GM23338 (cell line): ENCODE measurements at regions not wholly inside any gene's neighbourhood (a gene's known extent, or its start where the extent isn't known, plus 50 kb on each side); places are given as distances from the start of the nearest gene placed in this dataset.

ENCODE experiments used
- ATAC-seq: fragments of 200-7000 bp; cut with Tn5 transposase; 3 replicates; pipeline ENCODE4 v1.9.1; 2020
- DNase-seq: peaks from one replicate; pipeline ENCODE4 v3.0.0-alpha.2; 2015; ENCODE audit warnings: low spot score
- H2AFZ ChIP-seq: fragments of 200-600 bp; sonication (generic); 2 replicates; pipeline ENCODE4 v1.8.0; 2016; ENCODE audit warnings: antibody characterized with exemption, mild to moderate bottlenecking, moderate library complexity
- H3F3A ChIP-seq: fragments of 200-600 bp; sonication (generic); replicated peaks from 2 replicates; pipeline ENCODE4 v1.8.0; 2017; ENCODE audit warnings: antibody characterized with exemption, mixed run types, low read depth
- H3K27ac ChIP-seq: fragments of 200-600 bp; sonication (generic); 2 replicates; pipeline ENCODE4 v1.6.1; 2016; ENCODE audit warnings: low read depth
- H3K27me3 ChIP-seq: fragments of 200-600 bp; sonication (generic); 2 replicates; pipeline ENCODE4 v1.8.0; 2016; ENCODE audit warnings: mild to moderate bottlenecking, mixed run types, moderate library complexity; ENCODE audit not compliant: insufficient read depth
- H3K36me3 ChIP-seq: fragments of 200-600 bp; sonication (generic); 2 replicates; pipeline ENCODE4 v1.8.0; 2016; ENCODE audit warnings: mild to moderate bottlenecking; ENCODE audit not compliant: insufficient read depth
- H3K4me1 ChIP-seq: fragments of 200-600 bp; sonication (generic); 2 replicates; pipeline ENCODE4 v1.8.0; 2016; ENCODE audit warnings: mild to moderate bottlenecking, moderate library complexity; ENCODE audit not compliant: insufficient read depth
- H3K4me2 ChIP-seq: fragments of 200-600 bp; sonication (generic); 2 replicates; pipeline ENCODE4 v1.7.1; 2017; ENCODE audit warnings: mixed run types
- H3K4me3 ChIP-seq: fragments of 200-600 bp; sonication (generic); 2 replicates; pipeline ENCODE4 v1.6.1; 2016; ENCODE audit warnings: mixed run types
- H3K79me2 ChIP-seq: fragments of 200-600 bp; sonication (generic); replicated peaks from 2 replicates; pipeline ENCODE4 v1.8.0; 2017; ENCODE audit warnings: mild to moderate bottlenecking; ENCODE audit not compliant: insufficient read depth
- H3K9me2 ChIP-seq: fragments of 200-600 bp; sonication (generic); 2 replicates; pipeline ENCODE4 v1.8.0; 2017; ENCODE audit not compliant: insufficient read depth
- H4K20me1 ChIP-seq: fragments of 200-600 bp; sonication (generic); replicated peaks from 2 replicates; pipeline ENCODE4 v1.8.0; 2017; ENCODE audit warnings: mild to moderate bottlenecking; ENCODE audit not compliant: insufficient read depth
- H3K27ac Mint-ChIP-seq: 2 replicates; pipeline ENCODE4 v1.8.0; 2020; ENCODE audit warnings: inconsistent platforms, mild to moderate bottlenecking, moderate library complexity, mixed read lengths
- H3K27me3 Mint-ChIP-seq: 3 replicates; pipeline ENCODE4 v1.8.0; 2022; ENCODE audit warnings: low read depth, mild to moderate bottlenecking, moderate library complexity, mixed read lengths, inconsistent platforms; ENCODE audit not compliant: insufficient read depth, poor library complexity
- H3K36me3 Mint-ChIP-seq: 3 replicates; pipeline ENCODE4 v1.8.0; 2021; ENCODE audit warnings: low read depth, mild to moderate bottlenecking, inconsistent platforms, moderate library complexity, mixed read lengths
- H3K4me1 Mint-ChIP-seq: 3 replicates; pipeline ENCODE4 v1.8.0; 2020; ENCODE audit warnings: mild to moderate bottlenecking, inconsistent platforms, mixed read lengths
- H3K4me3 Mint-ChIP-seq: 3 replicates; pipeline ENCODE4 v1.8.0; 2021; ENCODE audit warnings: moderate library complexity, mild to moderate bottlenecking, inconsistent platforms, mixed read lengths
- H3K9me3 Mint-ChIP-seq: 3 replicates; pipeline ENCODE4 v1.8.0; 2020; ENCODE audit warnings: moderate library complexity, mild to moderate bottlenecking, inconsistent platforms, mixed read lengths
- CREB1 ChIP-seq: fragments of 250-450 bp; sonication (Bioruptor Pico); IDR thresholded peaks from 2 replicates; pipeline ENCODE4 v1.5.0; 2020; ENCODE audit warnings: low read depth, mild to moderate bottlenecking, moderate library complexity
- EZH2 ChIP-seq: fragments of 200-600 bp; sonication (generic); IDR thresholded peaks from one replicate; pipeline ENCODE4 v1.8.0; 2017; ENCODE audit warnings: antibody characterized with exemption, mild to moderate bottlenecking, low read depth; ENCODE audit not compliant: unreplicated experiment
- NANOG ChIP-seq: IDR thresholded peaks from 2 replicates; pipeline ENCODE4 v1.6.1; 2016; ENCODE audit warnings: antibody characterized with exemption, borderline replicate concordance
- POLR2AphosphoS5 ChIP-seq: IDR thresholded peaks from 2 replicates; pipeline ENCODE4 v1.6.1; 2016; ENCODE audit warnings: antibody characterized with exemption, low read depth
- STAT1 ChIP-seq: IDR thresholded peaks from one replicate; pipeline ENCODE4 v1.6.1; 2016; ENCODE audit warnings: antibody characterized with exemption; ENCODE audit not compliant: unreplicated experiment
- ZNF114 ChIP-seq: fragments of 250-450 bp; sonication (Bioruptor Pico); IDR thresholded peaks from 2 replicates; pipeline ENCODE4 v1.5.0; 2020; ENCODE audit warnings: mild to moderate bottlenecking, moderate library complexity
- TF ChIP-seq, protein P1 (sequence below): fragments of 250-450 bp; sonication (Bioruptor Pico); IDR thresholded peaks from 2 replicates; pipeline ENCODE4 v1.5.0; 2020; ENCODE audit warnings: mild to moderate bottlenecking, moderate library complexity
- TF ChIP-seq, protein P2 (sequence below): IDR thresholded peaks from one replicate; pipeline ENCODE4 v1.6.1; 2018; ENCODE audit warnings: antibody characterized with exemption; ENCODE audit not compliant: unreplicated experiment

DNA sequence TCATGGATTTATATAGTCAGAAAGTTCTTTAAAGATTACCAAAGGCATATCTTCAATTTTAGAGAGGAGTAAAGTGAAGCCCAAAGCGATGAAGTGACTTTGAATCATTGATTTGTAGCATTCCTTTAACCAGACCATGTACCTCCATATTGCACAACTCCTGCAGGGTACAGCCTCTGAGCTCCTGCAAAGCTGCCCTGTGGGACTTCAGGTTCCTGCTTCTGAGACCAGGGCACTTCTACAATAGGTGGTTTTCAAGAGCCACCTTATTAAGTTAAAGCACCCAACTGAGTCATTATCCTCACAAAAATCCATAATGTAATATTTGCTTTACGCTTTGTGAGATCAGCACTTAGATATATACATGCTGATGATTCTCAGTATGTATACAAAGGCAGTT is 270.7 kb upstream of the RGS17 start:
- ATAC-seq (no peak), DNase-seq (no peak)
- Histone ChIP-seq H3K27ac (no peak overlapping the region), H3K4me1 (peaks cover 12% of the 10 kb centered on the region), H3F3A (no peaks in the 10 kb centered on the region), H2AFZ (no peak overlapping the region), H3K4me2 (no peak overlapping the region), H3K79me2 (no peaks in the 10 kb centered on the region), H3K9me2 (no peaks in the 10 kb centered on the region; the same call in 1 of the 2 replicates), H4K20me1 (no peaks in the 10 kb centered on the region), H3K4me3 (no peak overlapping the region), H3K36me3 (no peaks in the 10 kb centered on the region), H3K27me3 (no peaks in the 10 kb centered on the region)
- no peak for TF ChIP-seq STAT1
- no peak for TF ChIP-seq EZH2
- H3K4me3 Mint-ChIP-seq = no peak overlapping the region
- peaks cover 2% of the 10 kb centered on the region for H3K27me3 Mint-ChIP-seq
- peaks cover 9% of the 10 kb centered on the region; the same call in 2 of the 3 replicates for H3K9me3 Mint-ChIP-seq
- peaks cover 2% of the 10 kb centered on the region; the same call in 1 of the 3 replicates for H3K36me3 Mint-ChIP-seq
- no peak overlapping the region for H3K27ac Mint-ChIP-seq
- H3K4me1 Mint-ChIP-seq = peaks cover 12% of the 10 kb centered on the region

DNA sequence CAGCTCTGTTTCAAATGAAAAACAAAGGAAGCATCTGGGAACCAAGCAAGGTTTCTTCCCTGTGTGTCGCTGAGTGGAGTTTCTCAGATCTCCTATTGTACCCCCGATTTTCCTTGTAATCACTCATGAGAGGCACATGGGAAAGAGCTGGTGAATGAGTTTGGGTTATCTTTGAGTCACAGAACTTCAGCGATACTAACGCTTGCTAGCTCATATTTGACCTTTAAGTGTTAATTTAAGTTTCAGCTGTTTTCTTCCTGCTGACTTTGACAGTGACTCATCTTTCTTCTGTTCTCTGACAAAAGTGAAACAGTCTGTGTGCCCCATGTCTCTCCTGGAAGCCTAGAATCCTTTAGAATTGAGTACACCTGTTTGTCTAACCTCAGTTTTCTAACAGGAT is 261.1 kb upstream of the RGS17 start:
- H3K27ac ChIP-seq = no peak overlapping the region
- no peaks in the 10 kb centered on the region for H3K27me3 ChIP-seq
- Mint-ChIP-seq H3K4me1 (no peaks in the 10 kb centered on the region), H3K27ac (no peak overlapping the region), H3K9me3 (peaks cover 9% of the 10 kb centered on the region; the same call in 2 of the 3 replicates), H3K4me3 (no peak overlapping the region), H3K27me3 (no peaks in the 10 kb centered on the region), H3K36me3 (peaks cover 2% of the 10 kb centered on the region; the same call in 1 of the 3 replicates)
- no peaks in the 10 kb centered on the region for H3K9me2 ChIP-seq
- no peaks in the 10 kb centered on the region for H3K4me1 ChIP-seq
- no peak for DNase-seq
- H3K4me2 ChIP-seq = no peak overlapping the region
- no peaks in the 10 kb centered on the region for H3F3A ChIP-seq
- no peaks in the 10 kb centered on the region for H3K36me3 ChIP-seq
- ATAC-seq = no peak
- H3K79me2 ChIP-seq = no peaks in the 10 kb centered on the region
- H2AFZ ChIP-seq = peak overlapping the region; percentile 12; the same call in 1 of the 2 replicates
- no peaks in the 10 kb centered on the region for H4K20me1 ChIP-seq
- H3K4me3 ChIP-seq = no peak overlapping the region
- TF ChIP-seq ZNF114 (CRISPR knock-in tag) = no peak
- no peak for TF ChIP-seq CREB1
- TF ChIP-seq EZH2 = no peak
- no peak for TF ChIP-seq STAT1

DNA sequence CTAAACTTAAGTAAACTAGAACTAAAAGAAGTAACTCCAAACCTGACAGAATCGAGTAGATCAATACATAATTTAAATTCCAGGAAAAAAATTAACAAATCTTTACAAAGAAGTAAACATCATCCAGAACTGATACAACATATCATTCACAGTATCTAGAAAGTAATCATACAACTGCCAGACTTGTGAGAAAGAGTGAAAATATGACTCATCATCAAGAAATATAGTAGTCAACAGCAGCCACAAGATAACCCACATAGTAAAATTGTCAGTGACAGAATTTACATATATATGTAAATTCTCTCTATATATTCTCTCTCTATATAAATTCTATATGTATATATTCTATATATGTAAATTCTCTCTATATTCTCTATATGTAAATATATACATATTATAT is 242.8 kb upstream of the RGS17 start:
- no peaks in the 10 kb centered on the region for H3F3A ChIP-seq
- no peaks in the 10 kb centered on the region for H3K36me3 ChIP-seq
- H3K9me3 Mint-ChIP-seq = no peaks in the 10 kb centered on the region
- no peak overlapping the region for H3K27ac ChIP-seq
- no peak overlapping the region for H2AFZ ChIP-seq
- H4K20me1 ChIP-seq = no peaks in the 10 kb centered on the region
- H3K27me3 ChIP-seq = no peaks in the 10 kb centered on the region
- H3K4me1 ChIP-seq = no peaks in the 10 kb centered on the region
- H3K79me2 ChIP-seq = no peaks in the 10 kb centered on the region
- no peak overlapping the region for H3K4me3 ChIP-seq
- H3K4me1 Mint-ChIP-seq = no peaks in the 10 kb centered on the region
- no peak overlapping the region for H3K4me2 ChIP-seq
- H3K27me3 Mint-ChIP-seq = no peaks in the 10 kb centered on the region
- 0 out of 2 replicates have a peak, but pooled peaks cover 5% of the 10 kb centered on the region for H3K9me2 ChIP-seq
- no peaks in the 10 kb centered on the region for H3K36me3 Mint-ChIP-seq
- peak overlapping the region; percentile 62; the same call in 1 of the 2 replicates for H3K27ac Mint-ChIP-seq
- DNase-seq = no peak
- no peak for ATAC-seq
- no peak overlapping the region for H3K4me3 Mint-ChIP-seq
- TF ChIP-seq, protein P1, sequence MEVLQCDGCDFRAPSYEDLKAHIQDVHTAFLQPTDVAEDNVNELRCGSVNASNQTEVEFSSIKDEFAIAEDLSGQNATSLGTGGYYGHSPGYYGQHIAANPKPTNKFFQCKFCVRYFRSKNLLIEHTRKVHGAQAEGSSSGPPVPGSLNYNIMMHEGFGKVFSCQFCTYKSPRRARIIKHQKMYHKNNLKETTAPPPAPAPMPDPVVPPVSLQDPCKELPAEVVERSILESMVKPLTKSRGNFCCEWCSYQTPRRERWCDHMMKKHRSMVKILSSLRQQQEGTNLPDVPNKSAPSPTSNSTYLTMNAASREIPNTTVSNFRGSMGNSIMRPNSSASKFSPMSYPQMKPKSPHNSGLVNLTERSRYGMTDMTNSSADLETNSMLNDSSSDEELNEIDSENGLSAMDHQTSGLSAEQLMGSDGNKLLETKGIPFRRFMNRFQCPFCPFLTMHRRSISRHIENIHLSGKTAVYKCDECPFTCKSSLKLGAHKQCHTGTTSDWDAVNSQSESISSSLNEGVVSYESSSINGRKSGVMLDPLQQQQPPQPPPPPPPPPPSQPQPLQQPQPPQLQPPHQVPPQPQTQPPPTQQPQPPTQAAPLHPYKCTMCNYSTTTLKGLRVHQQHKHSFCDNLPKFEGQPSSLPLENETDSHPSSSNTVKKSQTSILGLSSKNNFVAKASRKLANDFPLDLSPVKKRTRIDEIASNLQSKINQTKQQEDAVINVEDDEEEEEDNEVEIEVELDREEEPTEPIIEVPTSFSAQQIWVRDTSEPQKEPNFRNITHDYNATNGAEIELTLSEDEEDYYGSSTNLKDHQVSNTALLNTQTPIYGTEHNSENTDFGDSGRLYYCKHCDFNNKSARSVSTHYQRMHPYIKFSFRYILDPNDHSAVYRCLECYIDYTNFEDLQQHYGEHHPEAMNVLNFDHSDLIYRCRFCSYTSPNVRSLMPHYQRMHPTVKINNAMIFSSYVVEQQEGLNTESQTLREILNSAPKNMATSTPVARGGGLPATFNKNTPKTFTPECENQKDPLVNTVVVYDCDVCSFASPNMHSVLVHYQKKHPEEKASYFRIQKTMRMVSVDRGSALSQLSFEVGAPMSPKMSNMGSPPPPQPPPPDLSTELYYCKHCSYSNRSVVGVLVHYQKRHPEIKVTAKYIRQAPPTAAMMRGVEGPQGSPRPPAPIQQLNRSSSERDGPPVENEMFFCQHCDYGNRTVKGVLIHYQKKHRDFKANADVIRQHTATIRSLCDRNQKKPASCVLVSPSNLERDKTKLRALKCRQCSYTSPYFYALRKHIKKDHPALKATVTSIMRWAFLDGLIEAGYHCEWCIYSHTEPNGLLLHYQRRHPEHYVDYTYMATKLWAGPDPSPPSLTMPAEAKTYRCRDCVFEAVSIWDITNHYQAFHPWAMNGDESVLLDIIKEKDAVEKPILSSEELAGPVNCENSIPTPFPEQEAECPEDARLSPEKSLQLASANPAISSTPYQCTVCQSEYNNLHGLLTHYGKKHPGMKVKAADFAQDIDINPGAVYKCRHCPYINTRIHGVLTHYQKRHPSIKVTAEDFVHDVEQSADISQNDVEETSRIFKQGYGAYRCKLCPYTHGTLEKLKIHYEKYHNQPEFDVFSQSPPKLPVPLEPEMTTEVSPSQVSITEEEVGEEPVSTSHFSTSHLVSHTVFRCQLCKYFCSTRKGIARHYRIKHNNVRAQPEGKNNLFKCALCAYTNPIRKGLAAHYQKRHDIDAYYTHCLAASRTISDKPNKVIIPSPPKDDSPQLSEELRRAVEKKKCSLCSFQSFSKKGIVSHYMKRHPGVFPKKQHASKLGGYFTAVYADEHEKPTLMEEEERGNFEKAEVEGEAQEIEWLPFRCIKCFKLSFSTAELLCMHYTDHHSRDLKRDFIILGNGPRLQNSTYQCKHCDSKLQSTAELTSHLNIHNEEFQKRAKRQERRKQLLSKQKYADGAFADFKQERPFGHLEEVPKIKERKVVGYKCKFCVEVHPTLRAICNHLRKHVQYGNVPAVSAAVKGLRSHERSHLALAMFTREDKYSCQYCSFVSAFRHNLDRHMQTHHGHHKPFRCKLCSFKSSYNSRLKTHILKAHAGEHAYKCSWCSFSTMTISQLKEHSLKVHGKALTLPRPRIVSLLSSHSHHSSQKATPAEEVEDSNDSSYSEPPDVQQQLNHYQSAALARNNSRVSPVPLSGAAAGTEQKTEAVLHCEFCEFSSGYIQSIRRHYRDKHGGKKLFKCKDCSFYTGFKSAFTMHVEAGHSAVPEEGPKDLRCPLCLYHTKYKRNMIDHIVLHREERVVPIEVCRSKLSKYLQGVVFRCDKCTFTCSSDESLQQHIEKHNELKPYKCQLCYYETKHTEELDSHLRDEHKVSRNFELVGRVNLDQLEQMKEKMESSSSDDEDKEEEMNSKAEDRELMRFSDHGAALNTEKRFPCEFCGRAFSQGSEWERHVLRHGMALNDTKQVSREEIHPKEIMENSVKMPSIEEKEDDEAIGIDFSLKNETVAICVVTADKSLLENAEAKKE = no peak
- TF ChIP-seq NANOG = no peak
- TF ChIP-seq POLR2AphosphoS5 = no peak
- TF ChIP-seq, protein P2, sequence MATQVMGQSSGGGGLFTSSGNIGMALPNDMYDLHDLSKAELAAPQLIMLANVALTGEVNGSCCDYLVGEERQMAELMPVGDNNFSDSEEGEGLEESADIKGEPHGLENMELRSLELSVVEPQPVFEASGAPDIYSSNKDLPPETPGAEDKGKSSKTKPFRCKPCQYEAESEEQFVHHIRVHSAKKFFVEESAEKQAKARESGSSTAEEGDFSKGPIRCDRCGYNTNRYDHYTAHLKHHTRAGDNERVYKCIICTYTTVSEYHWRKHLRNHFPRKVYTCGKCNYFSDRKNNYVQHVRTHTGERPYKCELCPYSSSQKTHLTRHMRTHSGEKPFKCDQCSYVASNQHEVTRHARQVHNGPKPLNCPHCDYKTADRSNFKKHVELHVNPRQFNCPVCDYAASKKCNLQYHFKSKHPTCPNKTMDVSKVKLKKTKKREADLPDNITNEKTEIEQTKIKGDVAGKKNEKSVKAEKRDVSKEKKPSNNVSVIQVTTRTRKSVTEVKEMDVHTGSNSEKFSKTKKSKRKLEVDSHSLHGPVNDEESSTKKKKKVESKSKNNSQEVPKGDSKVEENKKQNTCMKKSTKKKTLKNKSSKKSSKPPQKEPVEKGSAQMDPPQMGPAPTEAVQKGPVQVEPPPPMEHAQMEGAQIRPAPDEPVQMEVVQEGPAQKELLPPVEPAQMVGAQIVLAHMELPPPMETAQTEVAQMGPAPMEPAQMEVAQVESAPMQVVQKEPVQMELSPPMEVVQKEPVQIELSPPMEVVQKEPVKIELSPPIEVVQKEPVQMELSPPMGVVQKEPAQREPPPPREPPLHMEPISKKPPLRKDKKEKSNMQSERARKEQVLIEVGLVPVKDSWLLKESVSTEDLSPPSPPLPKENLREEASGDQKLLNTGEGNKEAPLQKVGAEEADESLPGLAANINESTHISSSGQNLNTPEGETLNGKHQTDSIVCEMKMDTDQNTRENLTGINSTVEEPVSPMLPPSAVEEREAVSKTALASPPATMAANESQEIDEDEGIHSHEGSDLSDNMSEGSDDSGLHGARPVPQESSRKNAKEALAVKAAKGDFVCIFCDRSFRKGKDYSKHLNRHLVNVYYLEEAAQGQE = no peak
- no peak for TF ChIP-seq ZNF114 (CRISPR knock-in tag)
